Stimulated activated CD8-positive, alpha-beta memory T cell treated with anti-CD3 and anti-CD28 coated beads, Interleukin-12 subunit alpha, Interleukin-12 subunit beta, amount 100 ng/mL, for 24 hours (primary cell): ENCODE measurements at regions not wholly inside any gene's neighbourhood (a gene's known extent, or its start where the extent isn't known, plus 50 kb on each side); places are given as distances from the start of the nearest gene placed in this dataset.

ENCODE experiments used
- DNase-seq: peaks from one replicate; pipeline ENCODE4 v3.0.0-alpha.2; 2020; ENCODE audit errors: extremely low read depth

DNA sequence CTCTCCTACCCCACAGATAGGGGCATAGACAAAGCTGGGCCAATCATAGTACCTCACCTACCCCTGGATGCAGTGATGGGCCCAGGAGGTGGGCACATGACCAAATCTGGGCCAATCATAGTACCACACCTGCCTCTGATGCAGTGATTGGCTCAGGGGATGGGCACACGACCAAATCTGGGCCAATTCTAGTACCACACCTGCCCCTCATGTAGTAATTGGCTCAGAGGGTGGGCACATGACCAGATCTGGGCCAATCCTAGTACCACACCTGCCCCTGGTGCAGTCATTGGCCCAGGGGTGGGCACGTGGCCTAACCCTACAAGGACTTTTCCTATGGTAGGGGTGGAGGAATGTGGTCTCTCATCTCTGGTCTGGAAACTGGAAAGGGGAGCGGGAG is 56.9 kb upstream of the MEF2A start:
- DNase-seq, result no peak

DNA sequence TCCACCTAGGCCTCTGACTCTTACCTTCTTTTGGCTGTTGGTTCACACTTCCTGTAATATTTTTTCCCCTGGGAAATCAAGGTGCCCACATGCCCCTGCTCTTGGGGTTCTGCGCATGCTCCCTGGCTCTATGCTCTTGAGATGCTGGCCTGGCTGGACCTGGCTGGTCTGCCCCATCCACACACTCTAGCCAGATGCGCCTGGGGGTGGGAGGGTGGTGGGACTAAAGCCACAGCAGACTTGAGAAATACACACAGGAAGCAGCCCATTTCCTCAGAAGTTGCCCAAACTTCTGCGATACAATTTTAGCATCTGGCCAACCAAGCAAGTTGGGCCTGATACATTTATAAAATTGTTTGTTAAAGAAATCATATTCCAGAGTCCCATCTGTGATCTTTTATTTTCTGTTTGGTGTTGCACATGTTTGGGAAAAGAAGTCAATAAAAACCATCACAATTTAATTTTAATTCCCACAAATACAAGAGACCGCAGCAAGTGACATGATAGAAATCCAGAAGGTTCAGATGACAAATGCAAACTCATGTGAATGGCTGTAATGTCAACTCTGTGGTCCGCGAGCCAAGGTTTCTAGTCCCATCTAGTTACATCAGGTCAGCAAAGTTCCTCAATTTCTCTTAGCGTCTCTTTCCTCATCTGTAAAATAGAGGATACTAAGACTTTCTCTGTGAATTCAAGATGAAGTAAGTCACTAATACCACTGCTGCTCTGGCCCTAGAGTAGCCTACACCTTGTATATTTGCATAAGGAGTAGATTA is 55.9 kb upstream of the MEF2A start:
- DNase-seq, result no peak

DNA sequence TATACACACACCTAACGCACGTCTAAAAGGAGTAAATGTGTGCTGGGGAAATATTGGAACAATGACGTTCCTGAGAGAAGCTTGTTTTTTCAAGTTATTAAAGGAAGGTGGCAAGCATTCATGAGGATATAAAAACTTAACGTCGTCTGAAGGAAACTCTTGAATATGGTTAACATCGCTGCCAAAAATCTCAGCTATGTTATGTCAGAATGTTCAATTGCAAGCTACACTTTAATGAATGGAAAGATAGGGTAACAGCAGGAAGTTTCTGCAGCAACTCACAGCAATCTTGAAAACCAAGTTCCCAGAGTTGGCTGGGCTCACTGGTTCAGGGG is 54.3 kb upstream of the MEF2A start:
- no peak for DNase-seq

DNA sequence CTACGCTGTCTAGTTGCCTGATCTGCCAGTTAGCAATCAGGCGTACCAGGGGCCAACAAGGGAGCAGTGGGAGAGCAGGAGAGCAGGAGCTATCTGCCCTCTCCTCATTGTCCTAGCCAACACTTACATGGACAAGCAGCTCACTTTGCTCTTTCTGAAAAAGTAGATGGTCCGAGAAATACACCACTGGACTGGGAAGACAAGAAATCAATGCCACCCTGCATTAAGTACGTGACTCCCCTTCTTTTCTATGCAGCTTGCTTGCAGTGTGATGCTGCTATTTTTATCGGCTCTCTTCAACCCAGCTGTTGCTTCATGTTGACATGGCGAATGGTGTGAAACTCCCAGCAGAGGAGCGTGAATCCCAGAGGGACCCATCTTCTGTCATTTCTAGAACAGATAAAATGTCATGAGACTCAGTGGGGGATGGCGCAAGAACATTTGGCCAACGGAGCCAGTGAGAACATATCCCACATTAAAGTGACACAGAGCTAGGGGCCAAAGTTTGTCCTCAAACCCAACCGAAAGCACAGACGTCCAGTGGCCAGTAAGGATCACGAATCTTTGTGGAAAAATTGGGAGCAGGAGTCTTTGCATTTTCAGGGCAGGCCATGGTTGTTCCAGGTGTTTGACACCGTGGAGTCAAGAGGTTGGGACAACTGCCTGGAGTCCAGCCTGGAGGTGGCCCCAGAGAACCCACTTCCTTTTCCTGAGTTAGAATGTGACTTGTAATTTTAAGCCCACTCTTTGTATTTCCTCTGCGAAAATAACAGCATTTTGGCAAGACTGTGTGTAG is 53.7 kb upstream of the MEF2A start:
- no peak for DNase-seq

DNA sequence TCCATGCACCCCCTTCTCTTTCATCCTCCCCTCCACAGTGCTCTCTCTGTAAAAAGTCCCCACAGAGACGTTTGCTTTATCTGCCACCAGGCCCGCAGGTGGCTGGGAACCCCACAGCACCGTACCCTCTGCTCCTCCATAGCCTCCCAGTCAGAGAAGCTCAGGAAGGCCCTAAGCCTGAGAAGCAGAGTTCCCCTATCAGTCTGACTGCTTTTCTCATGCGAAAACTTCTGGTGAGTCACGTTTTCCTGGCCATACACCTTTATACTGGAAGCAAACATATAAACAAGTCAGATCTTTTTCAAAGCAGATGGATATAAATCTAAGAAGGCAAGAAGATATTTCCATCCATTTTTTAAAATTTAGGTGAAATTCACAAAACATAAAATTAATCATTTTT is 51.5 kb upstream of the MEF2A start:
- DNase-seq, result no peak
